SK-N-SH (cell line): ENCODE measurements at regions not wholly inside any gene's neighbourhood (a gene's known extent, or its start where the extent isn't known, plus 50 kb on each side); places are given as distances from the start of the nearest gene placed in this dataset.

ENCODE experiments used
- CTCF ChIA-PET: fragments of 300-600, 350-600 bp; formaldehyde crosslinking; extraction: SDS; loops from one replicate; lab custom pipeline; 2021; lab: Yijun Ruan, JAX
- POLR2A ChIA-PET: fragments of 350-600 bp; sonication (Branson Sonifier 250); formaldehyde crosslinking; extraction: SDS; loops from one replicate; lab custom pipeline; 2020; ENCODE audit warnings: antibody characterized with exemption, inconsistent platforms; lab: Yijun Ruan, JAX
- DNase-seq: peaks from one replicate; pipeline ENCODE4 v3.0.0; 2012
- H2AFZ ChIP-seq: fragments of 200-600 bp; sonication (generic); 2 replicates; pipeline ENCODE4 v1.8.1; 2016; ENCODE audit warnings: antibody characterized with exemption, mild to moderate bottlenecking, low read depth
- H3F3A ChIP-seq: fragments of 200-600 bp; sonication (generic); replicated peaks from 2 replicates; pipeline ENCODE3; 2016; ENCODE audit warnings: antibody characterized with exemption, mild to moderate bottlenecking; ENCODE audit not compliant: insufficient read depth
- H3K27ac ChIP-seq, 2 experiments: fragments of 200-500 bp in 1 of 2; fragments of 200-600 bp in 1 of 2; sonication (Bioruptor generic) in 1 of 2; sonication (generic), shearing (Covaris generic) in 1 of 2; 2 replicates each; pipeline versions ENCODE4 v1.5.1 to v1.6.1; 2014 to 2016; ENCODE audit warnings: low read depth in 2 of 2, inconsistent platforms in 1 of 2, low read length in 1 of 2, mild to moderate bottlenecking in 1 of 2, mixed read lengths in 1 of 2
- H3K27me3 ChIP-seq: fragments of 200-600 bp; sonication (generic), shearing (Covaris generic); 2 replicates; pipeline ENCODE4 v1.6.1; 2016; ENCODE audit warnings: mixed run types; ENCODE audit not compliant: insufficient read depth
- H3K36me3 ChIP-seq, 2 experiments: fragments of 200-500 bp in 1 of 2; fragments of 200-600 bp in 1 of 2; sonication (Bioruptor generic) in 1 of 2; sonication (generic) in 1 of 2; replicated peaks in 1 of 2; 2 replicates each; pipeline versions ENCODE3 to v1.5.1; 2014 to 2016; ENCODE audit warnings: low read length in 1 of 2, mild to moderate bottlenecking in 1 of 2; ENCODE audit not compliant: insufficient read depth in 2 of 2, control insufficient read depth in 1 of 2
- H3K4me1 ChIP-seq, 2 experiments: fragments of 200-500 bp in 1 of 2; fragments of 200-600 bp in 1 of 2; sonication (Bioruptor generic) in 1 of 2; sonication (generic), shearing (Covaris generic) in 1 of 2; 2 replicates each; pipeline versions ENCODE4 v1.5.1 to v1.6.1; 2014 to 2016; ENCODE audit warnings: low read depth in 1 of 2, low read length in 1 of 2, mixed run types in 1 of 2; ENCODE audit not compliant: insufficient read depth in 2 of 2, control insufficient read depth in 1 of 2
- H3K4me2 ChIP-seq: fragments of 200-600 bp; sonication (generic), shearing (Covaris generic); 2 replicates; pipeline ENCODE4 v1.6.1; 2017; ENCODE audit warnings: mixed run types
- H3K4me3 ChIP-seq, 2 experiments: fragments of 200-500 bp in 1 of 2; fragments of 200-600 bp in 1 of 2; sonication (Bioruptor generic) in 1 of 2; sonication (generic), shearing (Covaris generic) in 1 of 2; 2 replicates each; pipeline versions ENCODE4 v1.5.1 to v1.8.1; 2014 to 2016; ENCODE audit warnings: low read depth in 2 of 2, inconsistent platforms in 1 of 2, low read length in 1 of 2, mild to moderate bottlenecking in 1 of 2, mixed read lengths in 1 of 2, moderate library complexity in 1 of 2
- H3K79me2 ChIP-seq: fragments of 200-600 bp; sonication (generic); 2 replicates; pipeline ENCODE4 v1.8.1; 2017; ENCODE audit warnings: mild to moderate bottlenecking; ENCODE audit not compliant: insufficient read depth
- H3K9ac ChIP-seq: fragments of 200-600 bp; sonication (generic); 2 replicates; pipeline ENCODE4 v1.6.1; 2017; ENCODE audit warnings: mixed run types
- H3K9me2 ChIP-seq: fragments of 200-600 bp; sonication (generic); 2 replicates; pipeline ENCODE4 v1.6.1; 2017; ENCODE audit warnings: mixed run types
- H3K9me3 ChIP-seq: fragments of 200-600 bp; sonication (generic); 2 replicates; pipeline ENCODE4 v1.6.1; 2017; ENCODE audit warnings: mixed run types, mild to moderate bottlenecking, moderate library complexity
- H4K20me1 ChIP-seq: fragments of 200-600 bp; sonication (generic); 2 replicates; pipeline ENCODE4 v1.6.1; 2017; ENCODE audit warnings: mild to moderate bottlenecking, mixed run types; ENCODE audit not compliant: insufficient read depth
- CHD2 ChIP-seq: fragments of 150-350 bp; IDR thresholded peaks from 2 replicates; pipeline ENCODE4 v1.6.1; 2018; ENCODE audit warnings: low read length; ENCODE audit not compliant: partially characterized antibody
- ELF1 ChIP-seq: IDR thresholded peaks from 2 replicates; pipeline ENCODE4 v1.4.0; 2012
- EP300 ChIP-seq, 2 experiments: IDR thresholded peaks; 2 replicates each; pipeline versions ENCODE4 v1.4.0 to v1.6.1; 2012; ENCODE audit warnings: borderline replicate concordance in 1 of 2, low read depth in 1 of 2, low read length in 1 of 2
- FOXM1 ChIP-seq: IDR thresholded peaks from 2 replicates; pipeline ENCODE4 v1.4.0; 2012; ENCODE audit warnings: low read depth, mild to moderate bottlenecking
- GATA2 ChIP-seq: sonication (generic); formaldehyde crosslinking; IDR thresholded peaks from 2 replicates; pipeline ENCODE4 v1.5.0; 2020; ENCODE audit warnings: mild to moderate bottlenecking, missing genetic modification reagents
- JUND ChIP-seq: IDR thresholded peaks from 2 replicates; pipeline ENCODE4 v1.4.0; 2012
- NRF1 ChIP-seq: IDR thresholded peaks from 2 replicates; pipeline ENCODE4 v1.6.1; 2012; ENCODE audit warnings: low read depth, mild to moderate bottlenecking, low read length
- POLR2AphosphoS5 ChIP-seq: IDR thresholded peaks from 2 replicates; pipeline ENCODE4 v1.6.1; 2012; ENCODE audit warnings: low read depth, low read length
- RAD21 ChIP-seq: IDR thresholded peaks from 2 replicates; pipeline ENCODE4 v1.6.1; 2012; ENCODE audit warnings: mild to moderate bottlenecking, low read length
- RCOR1 ChIP-seq: fragments of 150-350 bp; IDR thresholded peaks from 2 replicates; pipeline ENCODE4 v1.6.1; 2017; ENCODE audit warnings: antibody characterized with exemption, low read length
- RFX5 ChIP-seq: IDR thresholded peaks from 2 replicates; pipeline ENCODE4 v1.6.1; 2012; ENCODE audit warnings: mild to moderate bottlenecking, improper control_type of control experiment, low read length
- SMC3 ChIP-seq: IDR thresholded peaks from 2 replicates; pipeline ENCODE4 v1.6.1; 2012; ENCODE audit warnings: low read depth, low read length, improper control_type of control experiment
- TAF1 ChIP-seq: IDR thresholded peaks from 2 replicates; pipeline ENCODE4 v1.6.1; 2012; ENCODE audit warnings: low read depth, mild to moderate bottlenecking, low read length, moderate library complexity, borderline replicate concordance
- TCF12 ChIP-seq: IDR thresholded peaks from 2 replicates; pipeline ENCODE4 v1.4.0; 2012
- TEAD4 ChIP-seq: IDR thresholded peaks from 2 replicates; pipeline ENCODE4 v1.4.0; 2012; ENCODE audit warnings: mild to moderate bottlenecking, borderline replicate concordance; ENCODE audit not compliant: insufficient read depth
- USF1 ChIP-seq: IDR thresholded peaks from 2 replicates; pipeline ENCODE4 v1.4.0; 2012; ENCODE audit warnings: low read depth, borderline replicate concordance
- USF2 ChIP-seq: fragments of 150-350 bp; IDR thresholded peaks from 2 replicates; pipeline ENCODE4 v1.6.1; 2017; ENCODE audit warnings: antibody characterized with exemption, low read length, low read depth, borderline replicate concordance
- YY1 ChIP-seq: IDR thresholded peaks from 2 replicates; pipeline ENCODE4 v1.4.0; 2012; ENCODE audit warnings: low read depth, mild to moderate bottlenecking
- WGBS: methylation state at CpG from one replicate; pipeline ENCODE4 v1.1.6; 2017; ENCODE audit warnings: low lambda C conversion rate; 5-methylcytosine and 5-hydroxymethylcytosine counted together

- POLR2A ChIA-PET = no interaction called here
- Histone ChIP-seq H3K4me1 (peaks cover 0 to 2% of the 10 kb centered on the region in 2 experiments; a peak in 1 of 4 replicates), H3K9me3 (no peaks in the 10 kb centered on the region), H3K27me3 (no peaks in the 10 kb centered on the region), H3F3A (no peaks in the 10 kb centered on the region), H3K9ac (no peak overlapping the region), H3K4me3 (no peak overlapping the region), H3K79me2 (no peaks in the 10 kb centered on the region), H3K27ac (no peak overlapping the region), H4K20me1 (no peaks in the 10 kb centered on the region), H3K9me2 (no peaks in the 10 kb centered on the region), H2AFZ (no peak overlapping the region), H3K36me3 (no peaks in the 10 kb centered on the region), H3K4me2 (no peak overlapping the region)
- TF ChIP-seq GATA2 (CRISPR knock-in tag) = no peak
- TF ChIP-seq ELF1 = no peak
- TF ChIP-seq NRF1 = no peak
- TF ChIP-seq USF1 = no peak
- TF ChIP-seq EP300 (IDR thresholded peaks at IDR 0.05; ENCODE audit: borderline replicate concordance in 1 of 2, low read depth in 1 of 2, low read length in 1 of 2) = no peak
- no peak for TF ChIP-seq TEAD4
- no peak for TF ChIP-seq SMC3
- no peak for TF ChIP-seq TAF1
- no peak for TF ChIP-seq YY1
- CTCF ChIA-PET = no interaction called here
- WGBS = 33% methylated on average over 3 of the region's 3 CpGs
- DNase-seq = no peak
Observed at GRCh38 chr20:48191200-48191599, 405.9 kb upstream of the SULF2 start.

- POLR2A ChIA-PET = no interaction called here
- no peaks in the 10 kb centered on the region for H3K36me3 ChIP-seq
- CTCF ChIA-PET = interaction anchor here (1.9 kb wide), 1 partner anchor 430 kb away, joined by 6 read pairs; no protein-coding TSS in a partner anchor
Observed at GRCh38 chr20:48190757-48191156, 405.5 kb upstream of the SULF2 start.

More at GRCh38 chr20:48190757-48191156, 405.5 kb upstream of the SULF2 start:
- Histone ChIP-seq H2AFZ (no peak overlapping the region), H3K9ac (no peak overlapping the region), H3K79me2 (no peaks in the 10 kb centered on the region), H3K9me3 (no peaks in the 10 kb centered on the region), H3K27me3 (no peaks in the 10 kb centered on the region), H3K4me3 (no peak overlapping the region), H3K27ac (no peak overlapping the region), H3F3A (no peaks in the 10 kb centered on the region), H4K20me1 (no peaks in the 10 kb centered on the region), H3K4me1 (peaks cover 0 to 2% of the 10 kb centered on the region in 2 experiments; a peak in 1 of 4 replicates), H3K4me2 (no peak overlapping the region), H3K9me2 (no peaks in the 10 kb centered on the region)
- DNase-seq = no peak
- TF ChIP-seq RAD21 (no peak), TCF12 (no peak), ELF1 (no peak), JUND (no peak), CHD2 (no peak), USF2 (no peak), RCOR1 (no peak), RFX5 (no peak), GATA2 (CRISPR knock-in tag) (no peak), POLR2AphosphoS5 (no peak), FOXM1 (no peak)
- WGBS = 38% methylated on average over 4 of the region's 4 CpGs
